Fibroblast of lung (primary cell): ENCODE measurements at regions not wholly inside any gene's neighbourhood (a gene's known extent, or its start where the extent isn't known, plus 50 kb on each side); places are given as distances from the start of the nearest gene placed in this dataset.

ENCODE experiments used
- CTCF ChIP-seq, 2 donors: IDR thresholded peaks in 1 of 2; conservative IDR thresholded peaks in 1 of 2; 1 replicate in 1 of 2; 2 replicates in 1 of 2; pipeline ENCODE4 v1.5.1; 2011 to 2012; ENCODE audit warnings: low read length in 2 of 2, control low read depth in 1 of 2, inconsistent platforms in 1 of 2, low read depth in 1 of 2, mild to moderate bottlenecking in 1 of 2
- EZH2 ChIP-seq: IDR thresholded peaks from 2 replicates; pipeline ENCODE4 v1.5.1; 2012; ENCODE audit warnings: low read length, control low read depth, mild to moderate bottlenecking; ENCODE audit errors: missing control alignments

DNA sequence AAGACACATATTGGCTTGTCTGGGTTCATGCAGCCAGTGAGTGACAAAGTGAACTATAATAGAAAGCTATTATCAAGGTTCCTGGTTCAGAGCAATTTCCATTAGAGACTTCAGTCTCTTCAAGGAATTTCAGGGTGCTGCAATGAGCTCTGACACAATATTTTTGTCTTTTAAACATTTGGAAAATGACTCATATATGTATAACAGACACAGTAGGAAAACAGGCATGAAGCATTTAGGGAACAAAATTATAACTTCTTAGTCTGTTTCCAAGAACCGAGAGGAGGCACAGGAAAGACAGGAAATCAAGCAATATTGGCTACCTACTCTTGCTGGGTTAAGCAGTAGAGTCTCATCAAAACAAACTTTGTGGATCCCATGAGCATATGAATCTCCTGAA lies 170.4 kb downstream of the PTPRC start:
- TF ChIP-seq CTCF (conservative IDR thresholded peaks at IDR 0.05 in 1 of 2, IDR thresholded peaks at IDR 0.05 in 1 of 2; ENCODE audit: low read depth in 1 of 2, low read length in 2 of 2) = no peak
- no peak for TF ChIP-seq EZH2
